SK-N-SH (cell line): ENCODE measurements at regions not wholly inside any gene's neighbourhood (a gene's known extent, or its start where the extent isn't known, plus 50 kb on each side); places are given as distances from the start of the nearest gene placed in this dataset.

ENCODE experiments used
- CHD2 ChIP-seq: fragments of 150-350 bp; IDR thresholded peaks from 2 replicates; pipeline ENCODE4 v1.6.1; 2018; ENCODE audit warnings: low read length; ENCODE audit not compliant: partially characterized antibody
- CTCF ChIP-seq: fragments of 200-600 bp; sonication (generic); IDR thresholded peaks from 2 replicates; pipeline ENCODE4 v1.6.1; 2017; ENCODE audit warnings: antibody characterized with exemption, mild to moderate bottlenecking, moderate library complexity
- ELF1 ChIP-seq: IDR thresholded peaks from 2 replicates; pipeline ENCODE4 v1.4.0; 2012
- EP300 ChIP-seq, 2 experiments: IDR thresholded peaks; 2 replicates each; pipeline versions ENCODE4 v1.4.0 to v1.6.1; 2012; ENCODE audit warnings: borderline replicate concordance in 1 of 2, low read depth in 1 of 2, low read length in 1 of 2
- FOSL2 ChIP-seq: IDR thresholded peaks from 2 replicates; pipeline ENCODE4 v1.4.0; 2012; ENCODE audit warnings: low read depth, mild to moderate bottlenecking, moderate library complexity, borderline replicate concordance
- JUND ChIP-seq: IDR thresholded peaks from 2 replicates; pipeline ENCODE4 v1.4.0; 2012
- NRF1 ChIP-seq: IDR thresholded peaks from 2 replicates; pipeline ENCODE4 v1.6.1; 2012; ENCODE audit warnings: low read depth, mild to moderate bottlenecking, low read length
- RXRA ChIP-seq: IDR thresholded peaks from 2 replicates; pipeline ENCODE4 v1.4.0; 2012; ENCODE audit warnings: low read depth, mild to moderate bottlenecking, borderline replicate concordance
- SMC3 ChIP-seq: IDR thresholded peaks from 2 replicates; pipeline ENCODE4 v1.6.1; 2012; ENCODE audit warnings: low read depth, low read length, improper control_type of control experiment
- YY1 ChIP-seq: IDR thresholded peaks from 2 replicates; pipeline ENCODE4 v1.4.0; 2012; ENCODE audit warnings: low read depth, mild to moderate bottlenecking

DNA sequence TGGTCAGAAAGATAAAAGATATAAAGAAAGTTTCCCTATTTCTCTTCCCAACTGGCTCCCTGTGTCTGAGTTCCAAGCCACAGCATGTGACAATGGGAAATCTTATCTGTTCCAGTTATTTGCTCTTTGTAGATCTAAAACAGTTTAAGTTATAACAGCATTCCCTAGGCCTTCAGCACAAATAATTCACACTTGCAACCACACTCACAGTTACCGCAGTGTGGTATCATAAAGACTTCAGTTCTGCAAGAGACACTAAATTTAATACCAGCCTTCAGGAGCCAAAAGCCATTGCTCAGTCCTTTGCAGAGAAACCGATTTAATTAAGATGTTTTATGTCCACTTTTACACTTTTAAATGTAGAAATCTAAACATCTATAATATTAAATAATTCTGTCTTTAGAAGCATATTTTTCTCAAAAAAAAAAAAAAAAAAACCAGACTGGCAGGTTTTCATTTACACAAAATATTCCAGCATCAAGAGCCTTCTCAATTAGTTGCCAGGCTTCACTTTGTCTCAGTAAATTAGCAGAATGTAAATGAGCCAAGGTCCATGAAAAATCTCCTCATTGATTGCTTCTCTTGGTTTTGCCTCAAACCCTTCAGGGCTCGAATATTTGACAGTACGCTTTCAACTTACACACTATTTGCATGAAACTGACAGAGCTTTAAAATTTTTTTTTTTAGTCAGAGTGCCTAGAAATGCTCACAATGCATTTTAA lies 300.0 kb upstream of the DDI1 start:
- no peak for TF ChIP-seq FOSL2
- no peak for TF ChIP-seq JUND
- TF ChIP-seq CTCF: no peak
- TF ChIP-seq EP300 (IDR thresholded peaks at IDR 0.05; ENCODE audit: borderline replicate concordance in 1 of 2, low read depth in 1 of 2, low read length in 1 of 2): no peak
- TF ChIP-seq SMC3: no peak
- no peak for TF ChIP-seq CHD2
- no peak for TF ChIP-seq RXRA
- TF ChIP-seq NRF1: no peak
- no peak for TF ChIP-seq YY1
- TF ChIP-seq ELF1: no peak
